Duodenal mucosa (tissue), 2 donors: ENCODE measurements at regions not wholly inside any gene's neighbourhood (a gene's known extent, or its start where the extent isn't known, plus 50 kb on each side); places are given as distances from the start of the nearest gene placed in this dataset.
"Not testable (repeated sequence)": the region's sequence is repeated elsewhere in the genome, so short reads cannot be mapped to it uniquely, and the experiment has no call there.

Experiments
- H3K27ac ChIP-seq: one replicate; pipeline ENCODE4 v1.7.0; 2013; ENCODE audit warnings: low read depth, low read length
- H3K27me3 ChIP-seq, 2 donors: one replicate each; pipeline ENCODE4 v1.7.0; 2013; ENCODE audit warnings: low read length in 2 of 2, control low read depth in 1 of 2; ENCODE audit not compliant: insufficient read depth in 2 of 2, control insufficient read depth in 1 of 2
- H3K36me3 ChIP-seq, 2 donors: one replicate each; pipeline ENCODE4 v1.7.0; 2013; ENCODE audit warnings: low read length in 2 of 2, control low read depth in 1 of 2; ENCODE audit not compliant: insufficient read depth in 2 of 2, control insufficient read depth in 1 of 2
- H3K4me1 ChIP-seq, 2 donors: one replicate each; pipeline ENCODE4 v1.7.0; 2013; ENCODE audit warnings: low read length in 2 of 2, control low read depth in 1 of 2; ENCODE audit not compliant: insufficient read depth in 2 of 2, control insufficient read depth in 1 of 2
- H3K4me3 ChIP-seq, 2 donors: one replicate each; pipeline ENCODE4 v1.7.0; 2013; ENCODE audit warnings: low read length in 2 of 2, low read depth in 1 of 2
- H3K9ac ChIP-seq, 2 donors: one replicate each; pipeline ENCODE4 v1.7.0; 2013; ENCODE audit warnings: low read length in 2 of 2, low read depth in 1 of 2
- H3K9me3 ChIP-seq, 2 donors: one replicate each; pipeline ENCODE4 v1.7.0; 2013; ENCODE audit warnings: low read length in 2 of 2, control low read depth in 1 of 2; ENCODE audit not compliant: control insufficient read depth in 1 of 2

DNA sequence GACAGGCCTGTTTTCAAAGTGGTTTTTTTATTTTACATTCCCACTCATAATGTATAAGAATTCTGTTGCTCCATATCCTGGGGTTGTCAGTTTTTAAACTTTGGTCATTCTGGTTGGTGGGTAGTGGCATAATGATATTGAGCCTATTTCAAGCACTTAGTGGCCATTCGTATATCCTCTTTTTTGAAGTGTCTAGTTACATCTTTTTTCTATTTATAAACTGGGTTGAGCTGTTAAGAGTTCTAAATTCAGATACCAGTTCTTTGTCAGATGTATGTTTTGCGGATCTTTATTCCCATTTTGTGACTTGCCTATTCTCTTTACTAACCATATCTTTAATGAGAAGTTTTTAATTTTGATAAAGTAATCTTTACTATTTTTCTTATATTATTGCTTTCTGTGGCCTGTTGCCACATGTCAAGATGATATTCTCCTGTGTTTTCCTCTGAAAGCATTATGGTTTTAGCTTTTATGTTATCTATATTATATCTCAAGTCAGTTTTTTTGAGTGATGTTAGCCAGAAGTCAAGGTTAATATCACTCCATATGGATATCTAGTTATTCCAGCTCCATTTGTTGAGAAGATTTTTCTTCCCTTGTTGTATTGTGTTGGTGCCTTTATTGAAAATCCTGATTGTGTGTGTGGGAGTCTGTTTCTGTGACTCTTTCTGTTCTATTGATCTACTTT is 110.9 kb downstream of the FHIP1A start:
- Histone ChIP-seq H3K9ac (no peak overlapping the region), H3K27me3 (no peaks in the 10 kb centered on the region), H3K36me3 (no peaks in the 10 kb centered on the region), H3K4me1 (no peaks in the 10 kb centered on the region), H3K4me3 (no peak overlapping the region), H3K9me3 (no peaks in the 10 kb centered on the region), H3K27ac (no peak overlapping the region)

DNA sequence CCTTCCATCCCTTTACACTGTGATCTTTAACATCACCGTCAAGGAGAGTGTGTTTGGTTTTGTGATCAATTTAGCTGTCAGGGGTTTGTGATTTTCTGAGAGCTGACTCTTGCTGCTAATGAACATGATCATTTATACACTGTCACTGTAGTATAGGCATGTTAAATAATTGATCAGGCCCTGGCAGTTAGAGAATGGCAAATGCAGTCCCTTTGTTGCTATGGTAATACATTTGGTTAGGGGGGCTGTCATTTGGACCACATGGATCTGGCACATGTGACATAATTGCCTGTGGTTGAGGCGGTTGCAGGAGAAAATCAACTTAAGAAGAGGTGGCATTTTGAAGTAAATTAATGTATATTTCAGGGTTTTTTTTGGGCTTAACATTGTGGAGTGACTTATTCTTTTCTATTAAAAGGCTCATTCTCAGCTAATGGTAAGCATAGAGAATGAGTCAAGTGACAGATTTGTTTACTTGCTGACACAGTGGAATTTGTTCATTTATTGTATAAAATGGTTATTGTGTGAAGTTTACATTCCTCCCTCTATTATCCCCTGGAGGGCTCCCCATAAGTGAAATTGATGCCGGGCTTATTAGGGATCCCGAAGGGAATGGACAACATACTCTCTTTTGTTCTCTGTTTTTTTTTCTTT is 114.0 kb downstream of the FHIP1A start:
- Histone ChIP-seq H3K27me3 (no peaks in the 10 kb centered on the region), H3K36me3 (no peaks in the 10 kb centered on the region), H3K27ac (no peak overlapping the region), H3K4me3 (no peak overlapping the region), H3K9ac (no peak overlapping the region), H3K4me1 (no peaks in the 10 kb centered on the region), H3K9me3 (no peaks in the 10 kb centered on the region)

- no peak overlapping the region for H3K27ac ChIP-seq
- no peak overlapping the region for H3K9ac ChIP-seq
- no peaks in the 10 kb centered on the region for H3K9me3 ChIP-seq
- no peaks in the 10 kb centered on the region for H3K36me3 ChIP-seq
- no peak overlapping the region for H3K4me3 ChIP-seq
- no peaks in the 10 kb centered on the region for H3K27me3 ChIP-seq
- H3K4me1 ChIP-seq: no peaks in the 10 kb centered on the region
Observed at GRCh38 chr4:151524610-151525009, 115.6 kb downstream of the FHIP1A start.

- not testable (repeated sequence) for H3K27ac ChIP-seq, H3K9ac ChIP-seq, H3K9me3 ChIP-seq, H3K36me3 ChIP-seq, H3K4me1 ChIP-seq, H3K4me3 ChIP-seq, H3K27me3 ChIP-seq
Observed at GRCh38 chr4:151526489-151526888, 117.5 kb downstream of the FHIP1A start.

DNA sequence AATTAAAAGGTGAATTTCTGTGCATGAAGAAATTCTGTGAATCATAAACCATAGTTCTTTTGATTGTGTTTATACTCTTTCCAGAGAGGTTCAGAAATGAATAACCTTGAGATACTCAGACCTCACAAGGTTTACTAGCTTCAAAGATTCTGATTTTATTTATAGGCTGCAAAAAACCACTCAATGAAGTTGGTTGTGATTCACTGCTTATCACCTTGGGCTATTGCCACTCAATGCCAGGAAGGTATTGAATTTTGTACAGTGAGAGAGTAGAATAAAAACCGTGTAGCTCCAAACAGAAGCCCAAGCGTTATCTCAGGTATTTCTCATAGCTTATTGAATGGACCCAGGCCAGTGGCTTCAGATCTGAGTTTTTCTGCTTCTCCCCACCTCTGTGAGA is 118.7 kb downstream of the FHIP1A start:
- Histone ChIP-seq H3K4me3 (no peak overlapping the region), H3K27ac (no peak overlapping the region), H3K27me3 (no peaks in the 10 kb centered on the region), H3K9ac (no peak overlapping the region), H3K36me3 (no peaks in the 10 kb centered on the region), H3K4me1 (no peaks in the 10 kb centered on the region), H3K9me3 (no peaks in the 10 kb centered on the region)

DNA sequence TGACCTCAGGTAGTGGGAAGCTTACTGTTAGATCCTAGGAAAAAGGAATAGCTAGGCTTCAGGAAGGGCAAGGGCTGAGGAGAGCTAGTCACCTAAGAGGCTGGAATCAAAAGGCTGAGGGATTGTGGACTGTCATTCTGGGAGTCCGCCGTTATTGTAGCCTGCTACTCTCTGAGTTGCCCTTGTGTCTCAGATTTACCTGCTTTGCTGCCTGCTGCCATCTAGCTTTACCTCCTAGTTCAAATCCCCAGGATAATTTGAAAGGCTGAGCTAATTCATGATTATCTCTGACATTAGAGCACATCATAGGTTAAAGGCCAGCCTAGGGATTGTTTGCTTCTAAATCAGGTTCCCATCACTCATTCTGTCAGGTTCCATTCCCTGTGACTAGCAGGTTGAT is 120.2 kb downstream of the FHIP1A start:
- H3K9me3 ChIP-seq: no peaks in the 10 kb centered on the region
- H3K36me3 ChIP-seq: no peaks in the 10 kb centered on the region
- H3K4me3 ChIP-seq: no peak overlapping the region
- H3K27ac ChIP-seq: no peak overlapping the region
- H3K9ac ChIP-seq: no peak overlapping the region
- H3K27me3 ChIP-seq: no peaks in the 10 kb centered on the region
- H3K4me1 ChIP-seq: no peaks in the 10 kb centered on the region

- Histone ChIP-seq H3K27ac (no peak overlapping the region), H3K36me3 (no peaks in the 10 kb centered on the region), H3K27me3 (no peaks in the 10 kb centered on the region)
Observed at GRCh38 chr4:151530230-151530629, 121.3 kb downstream of the FHIP1A start.

GRCh38 chr4:151530783-151531182 is 121.8 kb downstream of the FHIP1A start:
- H3K27me3 ChIP-seq: no peaks in the 10 kb centered on the region
- H3K4me3 ChIP-seq: no peak overlapping the region
- H3K36me3 ChIP-seq: no peaks in the 10 kb centered on the region
- no peaks in the 10 kb centered on the region for H3K4me1 ChIP-seq
- H3K9me3 ChIP-seq: no peaks in the 10 kb centered on the region
- no peak overlapping the region for H3K9ac ChIP-seq
- no peak overlapping the region for H3K27ac ChIP-seq

More at GRCh38 chr4:151530230-151530629, 121.3 kb downstream of the FHIP1A start:
- Histone ChIP-seq H3K4me3 (no peak overlapping the region), H3K9ac (no peak overlapping the region), H3K4me1 (no peaks in the 10 kb centered on the region), H3K9me3 (no peaks in the 10 kb centered on the region)

DNA sequence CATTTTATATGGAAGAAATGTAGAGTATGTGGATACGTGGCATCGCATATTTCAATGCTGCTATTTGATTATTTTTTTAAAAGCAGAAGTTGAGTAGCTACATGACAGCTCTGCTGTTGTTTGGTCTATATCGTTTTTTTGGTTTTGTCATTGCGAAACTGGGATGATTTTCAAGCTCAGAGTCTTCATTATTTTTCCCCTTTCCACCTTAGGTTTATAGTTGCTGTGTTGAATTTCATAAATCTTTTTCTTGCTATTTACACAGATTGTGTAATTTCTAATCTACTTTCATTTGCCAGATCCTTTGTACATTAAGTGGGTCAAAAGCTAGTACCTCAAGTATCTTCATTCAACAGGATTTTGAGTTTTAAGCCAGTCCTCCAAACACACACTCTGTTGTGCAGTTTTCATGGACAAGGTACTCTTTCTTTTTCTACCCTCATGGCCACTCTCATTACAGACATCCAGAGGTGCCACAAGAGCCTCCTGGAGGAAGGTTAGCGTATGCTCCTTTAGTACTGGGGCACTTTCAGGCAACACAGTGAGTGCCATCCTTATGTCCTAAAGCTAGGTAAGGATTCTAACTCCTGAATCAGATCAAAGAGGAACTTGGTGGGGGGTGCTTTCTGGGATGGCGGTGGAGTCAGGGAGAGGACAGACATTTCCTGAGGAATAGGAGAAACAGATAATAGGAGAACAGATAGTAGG is 123.2 kb downstream of the FHIP1A start:
- H3K9me3 ChIP-seq: no peaks in the 10 kb centered on the region
- H3K36me3 ChIP-seq: no peaks in the 10 kb centered on the region
- H3K4me1 ChIP-seq: no peaks in the 10 kb centered on the region
- H3K9ac ChIP-seq: no peak overlapping the region
- no peaks in the 10 kb centered on the region for H3K27me3 ChIP-seq
- H3K4me3 ChIP-seq: no peak overlapping the region
- H3K27ac ChIP-seq: no peak overlapping the region

- no peaks in the 10 kb centered on the region for H3K9me3 ChIP-seq
- H3K4me1 ChIP-seq: no peaks in the 10 kb centered on the region
- H3K36me3 ChIP-seq: peaks cover 0 to 3% of the 10 kb centered on the region in 2 donors
- H3K27ac ChIP-seq: no peak overlapping the region
- no peaks in the 10 kb centered on the region for H3K27me3 ChIP-seq
- no peak overlapping the region for H3K4me3 ChIP-seq
- no peak overlapping the region for H3K9ac ChIP-seq
Observed at GRCh38 chr4:151534195-151534594, 125.2 kb downstream of the FHIP1A start.
